OCI-M2 (cell line): ENCODE measurements at regions not wholly inside any gene's neighbourhood (a gene's known extent, or its start where the extent isn't known, plus 50 kb on each side); places are given as distances from the start of the nearest gene placed in this dataset.

Experiments
- DNase-seq: peaks from one replicate; lab custom pipeline; 2025; ENCODE audit not compliant: unreplicated experiment; lab: John Stamatoyannopoulos, UW

GRCh38 chr6:44062771-44063560 lies 64.3 kb downstream of the MRPL14 start:
- DNase-seq = no peak

GRCh38 chr6:44062105-44062770 lies 65.0 kb downstream of the MRPL14 start:
- DNase-seq = no peak

- DNase-seq = no peak
These were observed 65.7 kb downstream of the MRPL14 start for GRCh38 chr6:44061375-44062104.

GRCh38 chr6:44060612-44061374 lies 66.5 kb downstream of the MRPL14 start:
- no peak for DNase-seq

- DNase-seq = no peak
These were observed 67.6 kb downstream of the MRPL14 start for GRCh38 chr6:44059359-44060346.

- DNase-seq = no peak
These were observed 68.5 kb downstream of the MRPL14 start for GRCh38 chr6:44058617-44059358.

- no peak for DNase-seq
These were observed 69.2 kb downstream of the MRPL14 start for GRCh38 chr6:44057931-44058616.

- no peak for DNase-seq
These were observed 69.9 kb downstream of the MRPL14 start for GRCh38 chr6:44057238-44057930.

GRCh38 chr6:44056392-44057237 lies 70.6 kb downstream of the MRPL14 start:
- no peak for DNase-seq

GRCh38 chr6:44054721-44055559 lies 72.3 kb downstream of the MRPL14 start:
- no peak for DNase-seq

GRCh38 chr6:44053760-44054556 lies 73.3 kb downstream of the MRPL14 start:
- no peak for DNase-seq

- no peak for DNase-seq
These were observed 74.0 kb downstream of the MRPL14 start for GRCh38 chr6:44053106-44053756.

- DNase-seq = no peak
These were observed 74.7 kb downstream of the MRPL14 start for GRCh38 chr6:44052419-44053023.

GRCh38 chr6:44051515-44051914 lies 75.7 kb downstream of the MRPL14 start:
- DNase-seq = no peak
